Peyer's patch (tissue), 4 donors: ENCODE measurements at regions not wholly inside any gene's neighbourhood (a gene's known extent, or its start where the extent isn't known, plus 50 kb on each side); places are given as distances from the start of the nearest gene placed in this dataset.

Experiments
- POLR2A ChIP-seq, 2 donors: fragments of 450-650 bp; IDR thresholded peaks; one replicate each; pipeline ENCODE4 v1.5.1; 2017; ENCODE audit warnings: antibody characterized with exemption in 2 of 2, mild to moderate bottlenecking in 2 of 2, moderate library complexity in 2 of 2
- TF ChIP-seq, protein P1 (sequence below), 6 experiments: fragments of 450-650 bp in 4 of 6; fragments of 200-600 bp in 2 of 6; sonication (generic) in 1 of 6; IDR thresholded peaks; one replicate each; pipeline ENCODE4 v1.5.1; 2017 to 2019; ENCODE audit warnings: antibody characterized with exemption in 6 of 6, mild to moderate bottlenecking in 3 of 6, moderate library complexity in 1 of 6

DNA sequence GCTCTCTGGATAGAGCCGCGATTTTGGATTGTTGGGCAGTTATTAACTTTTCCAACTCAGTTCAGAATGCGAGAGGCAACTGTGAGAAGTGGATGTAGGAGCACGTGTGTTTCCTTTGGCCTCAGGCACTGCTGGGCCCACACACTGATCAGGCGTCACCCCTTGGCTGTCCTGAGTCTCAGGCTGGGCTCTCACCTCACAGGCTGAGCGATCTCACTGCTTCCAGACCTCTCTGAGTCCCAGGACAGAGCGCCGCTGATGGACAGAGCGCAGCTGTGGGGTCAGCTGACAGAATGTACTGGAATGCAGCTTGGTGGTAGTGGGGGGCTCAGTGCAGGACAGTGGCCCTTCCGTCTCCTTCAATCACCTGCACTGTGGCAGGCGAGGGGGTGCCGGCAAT lies 516.2 kb downstream of the TBC1D22A start:
- TF ChIP-seq, protein P1, sequence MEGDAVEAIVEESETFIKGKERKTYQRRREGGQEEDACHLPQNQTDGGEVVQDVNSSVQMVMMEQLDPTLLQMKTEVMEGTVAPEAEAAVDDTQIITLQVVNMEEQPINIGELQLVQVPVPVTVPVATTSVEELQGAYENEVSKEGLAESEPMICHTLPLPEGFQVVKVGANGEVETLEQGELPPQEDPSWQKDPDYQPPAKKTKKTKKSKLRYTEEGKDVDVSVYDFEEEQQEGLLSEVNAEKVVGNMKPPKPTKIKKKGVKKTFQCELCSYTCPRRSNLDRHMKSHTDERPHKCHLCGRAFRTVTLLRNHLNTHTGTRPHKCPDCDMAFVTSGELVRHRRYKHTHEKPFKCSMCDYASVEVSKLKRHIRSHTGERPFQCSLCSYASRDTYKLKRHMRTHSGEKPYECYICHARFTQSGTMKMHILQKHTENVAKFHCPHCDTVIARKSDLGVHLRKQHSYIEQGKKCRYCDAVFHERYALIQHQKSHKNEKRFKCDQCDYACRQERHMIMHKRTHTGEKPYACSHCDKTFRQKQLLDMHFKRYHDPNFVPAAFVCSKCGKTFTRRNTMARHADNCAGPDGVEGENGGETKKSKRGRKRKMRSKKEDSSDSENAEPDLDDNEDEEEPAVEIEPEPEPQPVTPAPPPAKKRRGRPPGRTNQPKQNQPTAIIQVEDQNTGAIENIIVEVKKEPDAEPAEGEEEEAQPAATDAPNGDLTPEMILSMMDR (IDR thresholded peaks at IDR 0.05), result no peak
- TF ChIP-seq POLR2A (IDR thresholded peaks at IDR 0.05), result no peak
